CD14-positive monocyte (primary cell): ENCODE measurements at regions not wholly inside any gene's neighbourhood (a gene's known extent, or its start where the extent isn't known, plus 50 kb on each side); places are given as distances from the start of the nearest gene placed in this dataset.

Experiments
- DNase-seq, 3 donors: peaks; one replicate each; pipeline ENCODE4 v3.0.0-alpha.2; 2011 to 2022
- H2AFZ ChIP-seq: 2 replicates; pipeline ENCODE4 v1.6.0; 2012; ENCODE audit warnings: mild to moderate bottlenecking, low read depth, low read length, inconsistent platforms; ENCODE audit not compliant: insufficient read depth, poor library complexity, severe bottlenecking
- H3K27ac ChIP-seq, 2 donors: 1 replicate in 1 of 2; 2 replicates in 1 of 2; pipeline ENCODE4 v1.5.1; 2012 to 2013; ENCODE audit warnings: low read length in 2 of 2, control low read depth in 1 of 2, inconsistent platforms in 1 of 2, low read depth in 1 of 2, mild to moderate bottlenecking in 1 of 2
- H3K27me3 ChIP-seq, 2 donors: one replicate each; pipeline versions ENCODE4 v1.6.0 to v1.6.1; 2011 to 2013; ENCODE audit warnings: low read length in 2 of 2; ENCODE audit not compliant: control insufficient read depth in 2 of 2, insufficient read depth in 2 of 2
- H3K36me3 ChIP-seq, 2 donors: replicated peaks in 1 of 2; 1 replicate in 1 of 2; 2 replicates in 1 of 2; pipeline versions ENCODE4 v1.5.1 to v1.6.1; 2012 to 2013; ENCODE audit warnings: low read length in 2 of 2, control low read depth in 1 of 2, inconsistent platforms in 1 of 2, mild to moderate bottlenecking in 1 of 2; ENCODE audit not compliant: insufficient read depth in 2 of 2, control insufficient read depth in 1 of 2
- H3K4me1 ChIP-seq, 2 donors: 1 replicate in 1 of 2; 2 replicates in 1 of 2; pipeline versions ENCODE4 v1.5.1 to v1.6.1; 2012 to 2013; ENCODE audit warnings: low read length in 2 of 2, control low read depth in 1 of 2, inconsistent platforms in 1 of 2, mild to moderate bottlenecking in 1 of 2, moderate library complexity in 1 of 2; ENCODE audit not compliant: insufficient read depth in 2 of 2, control insufficient read depth in 1 of 2
- H3K4me2 ChIP-seq: replicated peaks from 2 replicates; pipeline ENCODE3; 2012; ENCODE audit warnings: low read length, moderate library complexity, mild to moderate bottlenecking; ENCODE audit not compliant: poor library complexity, severe bottlenecking; ENCODE audit errors: extremely low read depth
- H3K4me3 ChIP-seq, 3 experiments: fragments of 200-600 bp in 1 of 3; sonication (generic) in 1 of 3; replicated peaks in 1 of 3; 1 replicate in 2 of 3; 2 replicates in 1 of 3; pipeline ENCODE4 v1.5.1; 2011 to 2013; ENCODE audit warnings: low read length in 3 of 3, mild to moderate bottlenecking in 3 of 3, control low read depth in 2 of 3, low read depth in 2 of 3, inconsistent platforms in 1 of 3, moderate library complexity in 1 of 3
- H3K79me2 ChIP-seq: 2 replicates; pipeline ENCODE4 v1.6.0; 2012; ENCODE audit warnings: mild to moderate bottlenecking, control low read depth, inconsistent platforms, low read length, moderate library complexity; ENCODE audit not compliant: insufficient read depth
- H3K9ac ChIP-seq: 2 replicates; pipeline ENCODE4 v1.6.0; 2017; ENCODE audit warnings: low read length, mild to moderate bottlenecking; ENCODE audit not compliant: insufficient read depth, poor library complexity, severe bottlenecking
- H3K9me3 ChIP-seq, 2 donors: replicated peaks in 1 of 2; 1 replicate in 1 of 2; 2 replicates in 1 of 2; pipeline versions ENCODE4 v1.5.1 to v1.6.1; 2012 to 2013; ENCODE audit warnings: low read length in 2 of 2, control low read depth in 1 of 2; ENCODE audit not compliant: control insufficient read depth in 1 of 2, insufficient read depth in 1 of 2
- H4K20me1 ChIP-seq: 2 replicates; pipeline ENCODE4 v1.6.0; 2012; ENCODE audit warnings: mild to moderate bottlenecking, low read length, control low read depth, moderate library complexity; ENCODE audit not compliant: insufficient read depth
- H3K27ac Mint-ChIP-seq, 7 donors: one replicate each; pipeline ENCODE4 v1.8.0; 2020; ENCODE audit warnings: mild to moderate bottlenecking in 7 of 7, mixed read lengths in 7 of 7, moderate library complexity in 6 of 7, inconsistent platforms in 2 of 7
- H3K27me3 Mint-ChIP-seq, 3 donors: one replicate each; pipeline ENCODE4 v1.8.0; 2021 to 2022; ENCODE audit warnings: low read depth in 3 of 3, mild to moderate bottlenecking in 3 of 3, mixed read lengths in 3 of 3, moderate library complexity in 3 of 3, inconsistent platforms in 1 of 3
- H3K36me3 Mint-ChIP-seq, 2 donors: one replicate each; pipeline ENCODE4 v1.8.0; 2020; ENCODE audit warnings: mixed read lengths in 2 of 2, inconsistent platforms in 1 of 2, mild to moderate bottlenecking in 1 of 2
- H3K4me1 Mint-ChIP-seq: one replicate; pipeline ENCODE4 v1.8.0; 2020; ENCODE audit warnings: mild to moderate bottlenecking, mixed read lengths
- H3K4me3 Mint-ChIP-seq, 2 donors: one replicate each; pipeline ENCODE4 v1.8.0; 2020; ENCODE audit warnings: mild to moderate bottlenecking in 2 of 2, mixed read lengths in 2 of 2, moderate library complexity in 1 of 2
- H3K9me3 Mint-ChIP-seq, 7 donors: one replicate each; pipeline ENCODE4 v1.8.0; 2020 to 2022; ENCODE audit warnings: mixed read lengths in 7 of 7, mild to moderate bottlenecking in 6 of 7, moderate library complexity in 6 of 7, inconsistent platforms in 2 of 7
- WGBS: methylation state at CpG from one replicate; pipeline ENCODE4 v1.1.5; 2013; ENCODE audit warnings: missing lambda C conversion rate; ENCODE audit not compliant: insufficient coverage; 5-methylcytosine and 5-hydroxymethylcytosine counted together
- intact Hi-C, 2 donors: fragments of 100-400 bp; cut with micrococcal nuclease; formaldehyde crosslinking; loops; one replicate each; pipeline versions ENCODE4 v1.15.0 to v1.15.1; 2023
- TF ChIP-seq, protein P1 (sequence below): fragments of 200-600 bp; IDR thresholded peaks from one replicate; pipeline ENCODE4 v1.8.0; 2022; ENCODE audit warnings: antibody characterized with exemption, mild to moderate bottlenecking

GRCh38 chr13:110047496-110047895 lies 259.5 kb downstream of the COL4A1 start:
- H3K4me1 ChIP-seq, result no peaks in the 10 kb centered on the region
- H3K9me3 ChIP-seq, result no peaks in the 10 kb centered on the region
- no peak for DNase-seq
- no peaks in the 10 kb centered on the region for H3K36me3 ChIP-seq
- Mint-ChIP-seq H3K27ac (no peak overlapping the region), H3K36me3 (no peaks in the 10 kb centered on the region), H3K9me3 (peaks cover 0 to 5% (median 3%) of the 10 kb centered on the region in 7 donors), H3K4me3 (no peak overlapping the region), H3K27me3 (peaks cover 3 to 20% (median 8%) of the 10 kb centered on the region in 3 donors), H3K4me1 (peaks cover 2% of the 10 kb centered on the region)
- H4K20me1 ChIP-seq, result no peaks in the 10 kb centered on the region
- no peaks in the 10 kb centered on the region for H3K79me2 ChIP-seq
- no peak overlapping the region for H3K4me2 ChIP-seq
- H2AFZ ChIP-seq, result no peak overlapping the region
- no peak overlapping the region for H3K4me3 ChIP-seq
- H3K27me3 ChIP-seq, result peaks cover 0 to 5% of the 10 kb centered on the region in 2 donors
- TF ChIP-seq, protein P1, sequence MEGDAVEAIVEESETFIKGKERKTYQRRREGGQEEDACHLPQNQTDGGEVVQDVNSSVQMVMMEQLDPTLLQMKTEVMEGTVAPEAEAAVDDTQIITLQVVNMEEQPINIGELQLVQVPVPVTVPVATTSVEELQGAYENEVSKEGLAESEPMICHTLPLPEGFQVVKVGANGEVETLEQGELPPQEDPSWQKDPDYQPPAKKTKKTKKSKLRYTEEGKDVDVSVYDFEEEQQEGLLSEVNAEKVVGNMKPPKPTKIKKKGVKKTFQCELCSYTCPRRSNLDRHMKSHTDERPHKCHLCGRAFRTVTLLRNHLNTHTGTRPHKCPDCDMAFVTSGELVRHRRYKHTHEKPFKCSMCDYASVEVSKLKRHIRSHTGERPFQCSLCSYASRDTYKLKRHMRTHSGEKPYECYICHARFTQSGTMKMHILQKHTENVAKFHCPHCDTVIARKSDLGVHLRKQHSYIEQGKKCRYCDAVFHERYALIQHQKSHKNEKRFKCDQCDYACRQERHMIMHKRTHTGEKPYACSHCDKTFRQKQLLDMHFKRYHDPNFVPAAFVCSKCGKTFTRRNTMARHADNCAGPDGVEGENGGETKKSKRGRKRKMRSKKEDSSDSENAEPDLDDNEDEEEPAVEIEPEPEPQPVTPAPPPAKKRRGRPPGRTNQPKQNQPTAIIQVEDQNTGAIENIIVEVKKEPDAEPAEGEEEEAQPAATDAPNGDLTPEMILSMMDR, result no peak
- no peak overlapping the region for H3K27ac ChIP-seq
- 7% methylated on average over 5 of the region's 7 CpGs for WGBS
- intact Hi-C loops, result no loop called here
- H3K9ac ChIP-seq, result no peak overlapping the region

- Mint-ChIP-seq H3K27me3 (peaks cover 3 to 20% (median 8%) of the 10 kb centered on the region in 3 donors), H3K9me3 (peaks cover 0 to 5% (median 3%) of the 10 kb centered on the region in 7 donors), H3K36me3 (no peaks in the 10 kb centered on the region), H3K27ac (no peak overlapping the region), H3K4me1 (peaks cover 2% of the 10 kb centered on the region), H3K4me3 (peak overlapping the region in 1 of 2 donors; percentile 18)
- 50% methylated on average over 2 of the region's 4 CpGs for WGBS
- Histone ChIP-seq H3K27ac (no peak overlapping the region), H3K27me3 (peaks cover 0 to 5% of the 10 kb centered on the region in 2 donors), H2AFZ (no peak overlapping the region), H3K9ac (no peak overlapping the region), H3K4me1 (no peaks in the 10 kb centered on the region), H3K4me3 (no peak overlapping the region), H3K4me2 (no peak overlapping the region), H3K79me2 (no peaks in the 10 kb centered on the region), H3K36me3 (no peaks in the 10 kb centered on the region), H4K20me1 (no peaks in the 10 kb centered on the region), H3K9me3 (no peaks in the 10 kb centered on the region)
- no peak for DNase-seq
- intact Hi-C loops, result no loop called here
- TF ChIP-seq, protein P1, result no peak
These were observed 260.1 kb downstream of the COL4A1 start for GRCh38 chr13:110046811-110047210.
